ENCODE measurements at regions not wholly inside any gene's neighbourhood (a gene's known extent, or its start where the extent isn't known, plus 50 kb on each side); places are given as distances from the start of the nearest gene placed in this dataset.
"Not testable (repeated sequence)": the region's sequence is repeated elsewhere in the genome, so short reads cannot be mapped to it uniquely, and the experiment has no call there.

DNA sequence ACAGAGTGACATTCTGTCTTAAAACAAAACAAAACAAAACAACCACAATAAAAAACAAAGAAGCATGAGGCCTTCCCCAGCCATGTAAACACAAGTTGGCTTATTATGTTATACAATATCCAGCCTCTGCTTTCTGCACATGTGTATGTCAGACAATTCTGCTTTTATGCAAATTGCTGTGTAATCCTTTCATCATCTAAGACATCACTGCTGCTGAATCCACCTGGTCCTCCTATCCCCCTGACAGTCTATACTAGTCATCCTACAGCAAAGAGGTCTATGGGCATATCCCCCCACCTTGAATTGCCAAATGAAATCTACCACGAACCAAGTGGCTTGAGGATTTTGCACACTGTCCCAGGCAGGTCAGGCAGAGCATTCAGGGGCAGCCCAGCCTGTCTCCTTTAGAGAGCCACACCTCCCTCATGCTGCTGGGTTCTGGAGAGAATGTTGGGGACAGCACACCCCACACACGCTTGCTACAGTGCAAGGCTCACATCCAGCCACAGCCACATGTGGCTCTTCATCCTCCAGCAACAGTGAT is 339.6 kb upstream of the CDH5 start:
- Histone ChIP-seq H3K27ac (no peak overlapping the region), H3K4me2 (no peak overlapping the region), H3K9me3 (ENCODE audit: low read depth) (no peaks in the 10 kb centered on the region), H2AFZ (no peak overlapping the region), H3K4me3 (no peak overlapping the region), H3K27me3 (no peaks in the 10 kb centered on the region), H3K9me2 (replicated peaks; ENCODE audit: insufficient read depth) (no peaks in the 10 kb centered on the region), H3K4me1 (ENCODE audit: insufficient read depth) (no peaks in the 10 kb centered on the region), H3K36me3 (replicated peaks; ENCODE audit: insufficient read depth, low read depth) (no peaks in the 10 kb centered on the region), H4K20me1 (ENCODE audit: insufficient read depth, poor library complexity, severe bottlenecking) (no peaks in the 10 kb centered on the region), H3K79me2 (no peaks in the 10 kb centered on the region)
- 73% methylated on average over 2 of the region's 2 CpGs for WGBS (ENCODE audit: low lambda C conversion rate, missing lambda C conversion rate)
- TF ChIP-seq EZH2 (IDR thresholded peaks at IDR 0.05; ENCODE audit: borderline replicate concordance) = no peak
- TF ChIP-seq, protein P1, sequence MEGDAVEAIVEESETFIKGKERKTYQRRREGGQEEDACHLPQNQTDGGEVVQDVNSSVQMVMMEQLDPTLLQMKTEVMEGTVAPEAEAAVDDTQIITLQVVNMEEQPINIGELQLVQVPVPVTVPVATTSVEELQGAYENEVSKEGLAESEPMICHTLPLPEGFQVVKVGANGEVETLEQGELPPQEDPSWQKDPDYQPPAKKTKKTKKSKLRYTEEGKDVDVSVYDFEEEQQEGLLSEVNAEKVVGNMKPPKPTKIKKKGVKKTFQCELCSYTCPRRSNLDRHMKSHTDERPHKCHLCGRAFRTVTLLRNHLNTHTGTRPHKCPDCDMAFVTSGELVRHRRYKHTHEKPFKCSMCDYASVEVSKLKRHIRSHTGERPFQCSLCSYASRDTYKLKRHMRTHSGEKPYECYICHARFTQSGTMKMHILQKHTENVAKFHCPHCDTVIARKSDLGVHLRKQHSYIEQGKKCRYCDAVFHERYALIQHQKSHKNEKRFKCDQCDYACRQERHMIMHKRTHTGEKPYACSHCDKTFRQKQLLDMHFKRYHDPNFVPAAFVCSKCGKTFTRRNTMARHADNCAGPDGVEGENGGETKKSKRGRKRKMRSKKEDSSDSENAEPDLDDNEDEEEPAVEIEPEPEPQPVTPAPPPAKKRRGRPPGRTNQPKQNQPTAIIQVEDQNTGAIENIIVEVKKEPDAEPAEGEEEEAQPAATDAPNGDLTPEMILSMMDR (IDR thresholded peaks at IDR 0.05; ENCODE audit: poor library complexity) = no peak
- no peak for TF ChIP-seq EZH2phosphoT487 (IDR thresholded peaks at IDR 0.05; ENCODE audit: low read depth, severe bottlenecking, unreplicated experiment)
- no peak for DNase-seq (ENCODE audit: low spot score)

GRCh38 chr16:66026211-66026610 is 340.3 kb upstream of the CDH5 start:
- no peaks in the 10 kb centered on the region for H3K27me3 ChIP-seq
- 61% methylated on average over 5 of the region's 5 CpGs for WGBS (ENCODE audit: low lambda C conversion rate, missing lambda C conversion rate)
- H3K9me2 ChIP-seq (replicated peaks; ENCODE audit: insufficient read depth) = no peaks in the 10 kb centered on the region
- no peak overlapping the region for H2AFZ ChIP-seq
- H3K79me2 ChIP-seq = no peaks in the 10 kb centered on the region
- H3K27ac ChIP-seq = no peak overlapping the region
- H3K4me1 ChIP-seq (ENCODE audit: insufficient read depth) = no peaks in the 10 kb centered on the region
- H4K20me1 ChIP-seq (ENCODE audit: insufficient read depth, poor library complexity, severe bottlenecking) = no peaks in the 10 kb centered on the region
- peak; percentile 23 for DNase-seq (ENCODE audit: low spot score)
- no peak overlapping the region for H3K4me3 ChIP-seq
- TF ChIP-seq EZH2 (IDR thresholded peaks at IDR 0.05; ENCODE audit: borderline replicate concordance) (no peak), EZH2phosphoT487 (IDR thresholded peaks at IDR 0.05; ENCODE audit: low read depth, severe bottlenecking, unreplicated experiment) (no peak)
- TF ChIP-seq, protein P1 (IDR thresholded peaks at IDR 0.05; ENCODE audit: poor library complexity) = peak; percentile 23
- H3K9me3 ChIP-seq (ENCODE audit: low read depth) = no peaks in the 10 kb centered on the region
- H3K36me3 ChIP-seq (replicated peaks; ENCODE audit: insufficient read depth, low read depth) = no peaks in the 10 kb centered on the region
- no peak overlapping the region for H3K4me2 ChIP-seq

GRCh38 chr16:66025751-66026150 is 340.7 kb upstream of the CDH5 start:
- TF ChIP-seq EZH2 (IDR thresholded peaks at IDR 0.05; ENCODE audit: borderline replicate concordance) (no peak), EZH2phosphoT487 (IDR thresholded peaks at IDR 0.05; ENCODE audit: low read depth, severe bottlenecking, unreplicated experiment) (no peak)
- TF ChIP-seq, protein P1 (IDR thresholded peaks at IDR 0.05; ENCODE audit: poor library complexity) = no peak
- H3K4me1 ChIP-seq (ENCODE audit: insufficient read depth) = no peaks in the 10 kb centered on the region
- no peaks in the 10 kb centered on the region for H3K9me2 ChIP-seq (replicated peaks; ENCODE audit: insufficient read depth)
- no peak for DNase-seq (ENCODE audit: low spot score)
- no peaks in the 10 kb centered on the region for H3K79me2 ChIP-seq
- WGBS (ENCODE audit: low lambda C conversion rate, missing lambda C conversion rate) = 0% methylated on average over 1 of the region's 1 CpG
- H4K20me1 ChIP-seq (ENCODE audit: insufficient read depth, poor library complexity, severe bottlenecking) = no peaks in the 10 kb centered on the region
- no peaks in the 10 kb centered on the region for H3K36me3 ChIP-seq (replicated peaks; ENCODE audit: insufficient read depth, low read depth)
- no peaks in the 10 kb centered on the region for H3K27me3 ChIP-seq
- no peaks in the 10 kb centered on the region for H3K9me3 ChIP-seq (ENCODE audit: low read depth)
- no peak overlapping the region for H2AFZ ChIP-seq
- H3K27ac ChIP-seq = no peak overlapping the region
- H3K4me2 ChIP-seq = no peak overlapping the region
- H3K4me3 ChIP-seq = no peak overlapping the region

- not testable (repeated sequence) for H3K4me3 ChIP-seq; H3K9me2 ChIP-seq (replicated peaks; ENCODE audit: insufficient read depth); DNase-seq (ENCODE audit: low spot score); H3K36me3 ChIP-seq (replicated peaks; ENCODE audit: insufficient read depth, low read depth); H3K4me2 ChIP-seq; H4K20me1 ChIP-seq (ENCODE audit: insufficient read depth, poor library complexity, severe bottlenecking); H3K4me1 ChIP-seq (ENCODE audit: insufficient read depth); H3K9me3 ChIP-seq (ENCODE audit: low read depth); H3K27me3 ChIP-seq; H3K79me2 ChIP-seq; H2AFZ ChIP-seq; H3K27ac ChIP-seq
- WGBS (ENCODE audit: low lambda C conversion rate, missing lambda C conversion rate) = 93% methylated on average over 2 of the region's 2 CpGs
Measured at GRCh38 chr16:66024567-66024966, 341.9 kb upstream of the CDH5 start.
